ENCODE measurements at regions not wholly inside any gene's neighbourhood (a gene's known extent, or its start where the extent isn't known, plus 50 kb on each side); places are given as distances from the start of the nearest gene placed in this dataset.
A peak's percentile ranks its signal among the peaks of the same experiment; 100 is the strongest.
"Not testable (repeated sequence)": the region's sequence is repeated elsewhere in the genome, so short reads cannot be mapped to it uniquely, and the experiment has no call there.

GRCh38 chr11:70597751-70598625, 199.7 kb downstream of the CTTN start:
- no peaks in the 10 kb centered on the region for H3K36me3 Mint-ChIP-seq (ENCODE audit: low read depth)
- POLR2A ChIA-PET, result interaction anchor here (0.7 kb wide), 1 partner anchor 183 kb away, joined by 4 read pairs; no protein-coding TSS in a partner anchor
- CTCF ChIA-PET, result interaction anchor here (0.6 to 0.7 kb wide), 2 partner anchors 11 to 648 kb away, joined by 3 read pairs; no protein-coding TSS in a partner anchor
- H3K4me1 Mint-ChIP-seq, result no peaks in the 10 kb centered on the region
- H3K27me3 Mint-ChIP-seq, result peaks cover 5% of the 10 kb centered on the region
- H3K27ac Mint-ChIP-seq, result no peak overlapping the region
- intact Hi-C loops (cut with DNase I, micrococcal nuclease), result no loop called here
- no peak overlapping the region for H3K4me3 Mint-ChIP-seq
- H3K9me3 Mint-ChIP-seq (ENCODE audit: low read depth), result no peaks in the 10 kb centered on the region
- ATAC-seq, result no peak
- DNase-seq, result no peak

GRCh38 chr11:70600911-70601415, 202.6 kb downstream of the CTTN start:
- CTCF ChIA-PET; H3K27me3 Mint-ChIP-seq; H3K4me3 Mint-ChIP-seq; intact Hi-C loops (cut with DNase I, micrococcal nuclease); H3K4me1 Mint-ChIP-seq; ATAC-seq; H3K27ac Mint-ChIP-seq; H3K36me3 Mint-ChIP-seq (ENCODE audit: low read depth); DNase-seq; POLR2A ChIA-PET; H3K9me3 Mint-ChIP-seq (ENCODE audit: low read depth): not testable (repeated sequence)

- CTCF ChIA-PET, result no interaction called here
- no peak overlapping the region for H3K27ac Mint-ChIP-seq
- DNase-seq (no peak), ATAC-seq (no peak)
- H3K27me3 Mint-ChIP-seq, result peaks cover 2% of the 10 kb centered on the region
- no peaks in the 10 kb centered on the region for H3K36me3 Mint-ChIP-seq (ENCODE audit: low read depth)
- no peak overlapping the region for H3K4me3 Mint-ChIP-seq
- intact Hi-C loops (cut with DNase I, micrococcal nuclease), result no loop called here
- no peaks in the 10 kb centered on the region for H3K9me3 Mint-ChIP-seq (ENCODE audit: low read depth)
- H3K4me1 Mint-ChIP-seq, result no peaks in the 10 kb centered on the region
- POLR2A ChIA-PET, result no interaction called here
Measured at GRCh38 chr11:70601861-70602538, 203.7 kb downstream of the CTTN start.

- no peak overlapping the region for H3K27ac Mint-ChIP-seq
- no peak for DNase-seq
- CTCF ChIA-PET, result interaction anchor here (0.7 to 0.8 kb wide), 2 partner anchors 266 to 644 kb away, joined by 3 read pairs; no protein-coding TSS in a partner anchor
Measured at GRCh38 chr11:70603114-70603755, 204.9 kb downstream of the CTTN start.

GRCh38 chr11:70603756-70604211, 205.5 kb downstream of the CTTN start:
- CTCF ChIA-PET, result interaction anchor here (0.7 to 0.8 kb wide), 2 partner anchors 267 to 644 kb away, joined by 3 read pairs; no protein-coding TSS in a partner anchor
- Mint-ChIP-seq H3K27me3 (no peaks in the 10 kb centered on the region), H3K36me3 (ENCODE audit: low read depth) (no peaks in the 10 kb centered on the region), H3K4me1 (no peaks in the 10 kb centered on the region), H3K9me3 (ENCODE audit: low read depth) (no peaks in the 10 kb centered on the region), H3K27ac (no peak overlapping the region), H3K4me3 (no peak overlapping the region)
- DNase-seq (no peak), ATAC-seq (no peak)
- intact Hi-C loops (cut with DNase I, micrococcal nuclease), result no loop called here
- POLR2A ChIA-PET, result no interaction called here

More at GRCh38 chr11:70603114-70603755, 204.9 kb downstream of the CTTN start:
- Mint-ChIP-seq H3K4me3 (no peak overlapping the region), H3K27me3 (no peaks in the 10 kb centered on the region), H3K36me3 (ENCODE audit: low read depth) (no peaks in the 10 kb centered on the region), H3K9me3 (ENCODE audit: low read depth) (no peaks in the 10 kb centered on the region), H3K4me1 (no peaks in the 10 kb centered on the region)
- no peak for ATAC-seq
- POLR2A ChIA-PET, result no interaction called here
- intact Hi-C loops (cut with DNase I, micrococcal nuclease), result no loop called here

- DNase-seq, result no peak
- no peak overlapping the region for H3K4me3 Mint-ChIP-seq
- no peak overlapping the region for H3K27ac Mint-ChIP-seq
- CTCF ChIA-PET, result no interaction called here
- H3K4me1 Mint-ChIP-seq, result no peaks in the 10 kb centered on the region
- H3K36me3 Mint-ChIP-seq (ENCODE audit: low read depth), result no peaks in the 10 kb centered on the region
- POLR2A ChIA-PET, result no interaction called here
- H3K27me3 Mint-ChIP-seq, result peaks cover under 1% of the 10 kb centered on the region
- H3K9me3 Mint-ChIP-seq (ENCODE audit: low read depth), result no peaks in the 10 kb centered on the region
- intact Hi-C loops (cut with DNase I, micrococcal nuclease), result no loop called here
- no peak for ATAC-seq
Measured at GRCh38 chr11:70604221-70604620, 205.9 kb downstream of the CTTN start.

GRCh38 chr11:70604630-70605467, 206.5 kb downstream of the CTTN start:
- ATAC-seq (no peak), DNase-seq (no peak)
- Mint-ChIP-seq H3K4me1 (no peaks in the 10 kb centered on the region), H3K9me3 (ENCODE audit: low read depth) (no peaks in the 10 kb centered on the region), H3K36me3 (ENCODE audit: low read depth) (no peaks in the 10 kb centered on the region), H3K4me3 (no peak overlapping the region), H3K27me3 (peaks cover 2% of the 10 kb centered on the region), H3K27ac (no peak overlapping the region)
- ChIA-PET POLR2A (no interaction called here), CTCF (no interaction called here)
- intact Hi-C loops (cut with DNase I, micrococcal nuclease), result no loop called here

- Mint-ChIP-seq H3K27me3 (peaks cover 2% of the 10 kb centered on the region), H3K9me3 (ENCODE audit: low read depth) (no peaks in the 10 kb centered on the region), H3K4me1 (no peaks in the 10 kb centered on the region), H3K36me3 (ENCODE audit: low read depth) (no peaks in the 10 kb centered on the region), H3K27ac (no peak overlapping the region), H3K4me3 (no peak overlapping the region)
- no peak for DNase-seq
- intact Hi-C loops (cut with DNase I, micrococcal nuclease), result no loop called here
- CTCF ChIA-PET, result no interaction called here
- ATAC-seq, result no peak
- POLR2A ChIA-PET, result no interaction called here
Measured at GRCh38 chr11:70605468-70605815, 207.1 kb downstream of the CTTN start.

- no peak for DNase-seq
- CTCF ChIA-PET, result no interaction called here
- intact Hi-C loops (cut with DNase I, micrococcal nuclease), result no loop called here
- POLR2A ChIA-PET, result no interaction called here
- H3K27me3 Mint-ChIP-seq, result peaks cover 2% of the 10 kb centered on the region
- H3K9me3 Mint-ChIP-seq (ENCODE audit: low read depth), result no peaks in the 10 kb centered on the region
- H3K4me3 Mint-ChIP-seq, result no peak overlapping the region
- ATAC-seq, result no peak
- H3K4me1 Mint-ChIP-seq, result no peaks in the 10 kb centered on the region
- no peaks in the 10 kb centered on the region for H3K36me3 Mint-ChIP-seq (ENCODE audit: low read depth)
- H3K27ac Mint-ChIP-seq, result no peak overlapping the region
Measured at GRCh38 chr11:70605846-70606245, 207.5 kb downstream of the CTTN start.

GRCh38 chr11:70606248-70606950, 208.1 kb downstream of the CTTN start:
- H3K27me3 Mint-ChIP-seq, result peaks cover 2% of the 10 kb centered on the region
- ATAC-seq, result no peak
- H3K9me3 Mint-ChIP-seq (ENCODE audit: low read depth), result no peaks in the 10 kb centered on the region
- no peaks in the 10 kb centered on the region for H3K4me1 Mint-ChIP-seq
- POLR2A ChIA-PET, result no interaction called here
- CTCF ChIA-PET, result no interaction called here
- peak; percentile 11 for DNase-seq
- intact Hi-C loops (cut with DNase I, micrococcal nuclease), result no loop called here
- H3K36me3 Mint-ChIP-seq (ENCODE audit: low read depth), result no peaks in the 10 kb centered on the region
- H3K4me3 Mint-ChIP-seq, result no peak overlapping the region
- no peak overlapping the region for H3K27ac Mint-ChIP-seq

- ATAC-seq (no peak), DNase-seq (no peak)
- POLR2A ChIA-PET, result no interaction called here
- CTCF ChIA-PET, result no interaction called here
- intact Hi-C loops (cut with DNase I, micrococcal nuclease), result no loop called here
- H3K9me3 Mint-ChIP-seq (ENCODE audit: low read depth), result no peaks in the 10 kb centered on the region
- no peaks in the 10 kb centered on the region for H3K4me1 Mint-ChIP-seq
- H3K27ac Mint-ChIP-seq, result no peak overlapping the region
- no peak overlapping the region for H3K4me3 Mint-ChIP-seq
- H3K27me3 Mint-ChIP-seq, result peaks cover 2% of the 10 kb centered on the region
- H3K36me3 Mint-ChIP-seq (ENCODE audit: low read depth), result no peaks in the 10 kb centered on the region
Measured at GRCh38 chr11:70606951-70607330, 208.6 kb downstream of the CTTN start.

Measured in activated CD4-positive, alpha-beta T cell treated with anti-CD3 and anti-CD28 coated beads for 36 hours (primary cell).